PC-9 (cell line): ENCODE measurements at regions not wholly inside any gene's neighbourhood (a gene's known extent, or its start where the extent isn't known, plus 50 kb on each side); places are given as distances from the start of the nearest gene placed in this dataset.

Experiments
- BruUV-seq: library from RNA; stranded (reverse); fragments of 400-500 nt; replicated peaks from 2 replicates; lab custom pipeline; 2021; lab: Mats Ljungman, UMichigan
- CTCF ChIA-PET: fragments of 300-600 bp; sonication (Branson Sonifier 250); formaldehyde crosslinking; loops from one replicate; lab custom pipeline; 2022; ENCODE audit warnings: antibody characterized with exemption; lab: Charles Lee
- POLR2A ChIA-PET: fragments of 300-600 bp; sonication (Branson Sonifier 250); formaldehyde crosslinking; loops from one replicate; lab custom pipeline; 2022; ENCODE audit warnings: antibody characterized with exemption; ENCODE audit not compliant: unreplicated experiment; lab: Charles Lee
- DNase-seq, 2 experiments: peaks; one replicate each; pipeline versions ENCODE4 v3.0.0 to v3.0.0-alpha.2; 2015 to 2022; ENCODE audit warnings: mixed read lengths in 1 of 2
- H2AFZ ChIP-seq: fragments of 200-600 bp; sonication (generic); 2 replicates; pipeline ENCODE4 v1.8.1; 2017; ENCODE audit warnings: antibody characterized with exemption
- H3F3A ChIP-seq: fragments of 200-600 bp; sonication (generic); 2 replicates; pipeline ENCODE4 v1.8.1; 2017; ENCODE audit warnings: antibody characterized with exemption, mild to moderate bottlenecking, low read depth; ENCODE audit not compliant: insufficient read depth
- H3K27ac ChIP-seq: fragments of 200-600 bp; sonication (generic); 2 replicates; pipeline ENCODE4 v1.6.1; 2016; ENCODE audit warnings: mixed run types
- H3K27me3 ChIP-seq: fragments of 200-600 bp; sonication (generic); 2 replicates; pipeline ENCODE4 v1.6.1; 2016; ENCODE audit warnings: low read depth, mixed run types; ENCODE audit not compliant: insufficient read depth
- H3K36me3 ChIP-seq: fragments of 200-600 bp; sonication (generic); 2 replicates; pipeline ENCODE4 v1.6.1; 2016; ENCODE audit warnings: low read depth, mixed run types
- H3K4me1 ChIP-seq: fragments of 200-600 bp; sonication (generic); replicated peaks from 2 replicates; pipeline ENCODE4 v1.6.1; 2016; ENCODE audit warnings: mixed run types; ENCODE audit not compliant: insufficient read depth
- H3K4me2 ChIP-seq: fragments of 200-600 bp; sonication (generic); 2 replicates; pipeline ENCODE4 v1.6.1; 2017; ENCODE audit warnings: mixed run types
- H3K4me3 ChIP-seq: fragments of 200-600 bp; sonication (generic); 2 replicates; pipeline ENCODE4 v1.6.1; 2016; ENCODE audit warnings: mixed run types
- H3K79me2 ChIP-seq: fragments of 200-600 bp; sonication (generic); 2 replicates; pipeline ENCODE4 v1.6.1; 2017; ENCODE audit warnings: low read depth, mixed run types
- H3K9me2 ChIP-seq: fragments of 200-600 bp; sonication (generic); 2 replicates; pipeline ENCODE4 v1.8.1; 2017; ENCODE audit warnings: mild to moderate bottlenecking; ENCODE audit not compliant: insufficient read depth
- H3K9me3 ChIP-seq: fragments of 200-600 bp; sonication (generic); 2 replicates; pipeline ENCODE4 v1.8.1; 2016; ENCODE audit warnings: low read depth; ENCODE audit not compliant: insufficient read depth
- H4K20me1 ChIP-seq: fragments of 200-600 bp; sonication (generic); 2 replicates; pipeline ENCODE4 v1.8.1; 2017; ENCODE audit not compliant: insufficient read depth
- CTCF ChIP-seq: fragments of 200-600 bp; sonication (generic); conservative IDR thresholded peaks from 2 replicates; pipeline ENCODE4 v1.6.1; 2017; ENCODE audit warnings: mixed run types, antibody characterized with exemption, mild to moderate bottlenecking, moderate library complexity
- EZH2 ChIP-seq: fragments of 200-600 bp; sonication (generic); IDR thresholded peaks from 2 replicates; pipeline ENCODE4 v1.8.0; 2017; ENCODE audit warnings: antibody characterized with exemption, low read depth
- intact Hi-C: fragments of 100-400 bp; cut with micrococcal nuclease; formaldehyde crosslinking; loops from one replicate; pipeline ENCODE4 v1.10.0; 2022; ENCODE audit not compliant: unreplicated experiment

DNA sequence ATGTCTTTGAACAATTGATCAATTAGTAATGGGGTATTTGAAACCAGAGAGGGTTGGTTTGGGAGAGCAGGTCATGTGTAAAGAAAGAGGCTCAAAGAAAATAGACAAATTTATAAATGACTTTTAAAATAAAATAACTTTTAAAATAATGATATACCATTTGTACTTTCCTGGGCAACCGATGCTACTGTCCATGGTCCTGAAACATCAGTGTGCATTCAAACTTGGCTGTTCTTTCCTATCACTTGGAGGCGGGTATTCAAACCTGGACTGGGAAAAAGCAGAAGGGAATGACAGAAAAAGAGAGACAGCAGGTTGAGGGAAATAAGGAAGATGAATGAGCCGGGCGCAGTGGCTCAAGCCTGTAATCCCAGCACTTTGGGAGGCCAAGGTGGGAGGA, 1446.4 kb upstream of the WWC1 start:
- ChIA-PET POLR2A (no interaction called here), CTCF (no interaction called here)
- BruUV-seq, result no TSS peak
- intact Hi-C loops, result no loop called here
- H4K20me1 ChIP-seq, result no peaks in the 10 kb centered on the region
- no peak overlapping the region for H3K27ac ChIP-seq
- H3F3A ChIP-seq, result no peaks in the 10 kb centered on the region
- no peaks in the 10 kb centered on the region for H3K4me1 ChIP-seq
- 0 out of 2 replicates have a peak, but pooled peaks cover 1% of the 10 kb centered on the region for H3K9me2 ChIP-seq
- H3K9me3 ChIP-seq, result no peaks in the 10 kb centered on the region
- no peak for DNase-seq
- no peaks in the 10 kb centered on the region for H3K36me3 ChIP-seq
- H3K27me3 ChIP-seq, result no peaks in the 10 kb centered on the region
- no peak overlapping the region for H2AFZ ChIP-seq
- H3K4me3 ChIP-seq, result no peak overlapping the region
- no peak for TF ChIP-seq EZH2
- no peak for TF ChIP-seq CTCF
- H3K79me2 ChIP-seq, result no peaks in the 10 kb centered on the region
- no peak overlapping the region for H3K4me2 ChIP-seq

DNA sequence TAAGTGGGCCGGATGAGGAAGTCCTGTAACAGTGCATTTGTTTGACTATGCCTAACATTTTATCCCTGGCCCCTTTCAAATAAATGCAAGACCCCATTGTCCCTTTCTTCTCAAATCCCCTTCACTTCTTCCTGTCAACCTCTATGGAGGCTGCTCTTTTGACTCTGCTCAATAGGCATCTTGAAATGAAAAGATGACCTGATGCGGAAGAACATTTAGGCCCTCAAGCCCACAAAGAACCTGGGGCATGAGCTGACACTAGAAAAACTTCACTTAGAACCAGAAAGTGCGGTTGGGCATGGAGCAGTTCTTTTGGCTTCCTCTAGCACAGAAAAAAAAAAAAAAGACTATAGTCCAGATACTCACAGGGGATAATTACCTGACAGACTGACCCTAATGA, 1434.7 kb upstream of the WWC1 start:
- H3K27ac ChIP-seq, result no peak overlapping the region
- H3K27me3 ChIP-seq, result no peaks in the 10 kb centered on the region
- H4K20me1 ChIP-seq, result 0 out of 2 replicates have a peak, but pooled peaks cover 2% of the 10 kb centered on the region
- H3F3A ChIP-seq, result no peaks in the 10 kb centered on the region
- no peaks in the 10 kb centered on the region for H3K4me1 ChIP-seq
- ChIA-PET POLR2A (no interaction called here), CTCF (no interaction called here)
- no peaks in the 10 kb centered on the region for H3K9me2 ChIP-seq
- no peaks in the 10 kb centered on the region for H3K9me3 ChIP-seq
- H3K4me2 ChIP-seq, result no peak overlapping the region
- intact Hi-C loops, result no loop called here
- TF ChIP-seq CTCF (no peak), EZH2 (no peak)
- no peaks in the 10 kb centered on the region for H3K36me3 ChIP-seq
- no peak overlapping the region for H3K4me3 ChIP-seq
- no TSS peak for BruUV-seq
- H2AFZ ChIP-seq, result no peak overlapping the region
- no peak for DNase-seq
- H3K79me2 ChIP-seq, result no peaks in the 10 kb centered on the region

DNA sequence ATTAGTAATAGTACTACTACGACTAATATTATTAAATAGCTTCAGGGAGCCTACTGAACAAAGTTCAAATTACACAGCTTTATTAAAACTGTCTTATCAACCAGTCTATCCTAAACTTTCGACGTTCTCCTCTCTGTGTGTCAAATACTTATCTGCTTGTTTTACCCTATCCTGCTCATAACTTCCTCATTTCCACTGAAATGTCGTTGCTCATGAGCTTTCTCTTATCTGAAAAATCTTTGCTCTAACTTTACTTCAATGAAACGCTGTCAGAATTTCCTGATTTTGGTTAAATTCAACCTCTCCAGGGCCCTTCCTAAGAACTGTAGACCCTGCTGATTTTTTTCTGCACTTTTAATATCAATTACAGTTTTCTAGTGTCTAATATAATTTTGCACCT, 1431.0 kb upstream of the WWC1 start:
- Histone ChIP-seq H3K27me3 (no peaks in the 10 kb centered on the region), H2AFZ (no peak overlapping the region), H3K27ac (no peak overlapping the region), H3F3A (no peaks in the 10 kb centered on the region), H3K9me2 (no peaks in the 10 kb centered on the region), H3K4me2 (no peak overlapping the region), H3K9me3 (no peaks in the 10 kb centered on the region), H3K4me3 (no peak overlapping the region), H3K79me2 (no peaks in the 10 kb centered on the region), H3K36me3 (no peaks in the 10 kb centered on the region), H3K4me1 (no peaks in the 10 kb centered on the region), H4K20me1 (0 out of 2 replicates have a peak, but pooled peaks cover 2% of the 10 kb centered on the region)
- TF ChIP-seq EZH2 (no peak), CTCF (no peak)
- ChIA-PET POLR2A (interaction anchor here (0.6 kb wide), 1 partner anchor 52 kb away, joined by 5 read pairs; no protein-coding TSS in a partner anchor), CTCF (no interaction called here)
- intact Hi-C loops, result no loop called here
- no TSS peak for BruUV-seq
- DNase-seq, result no peak
